ENCODE measurements at regions not wholly inside any gene's neighbourhood (a gene's known extent, or its start where the extent isn't known, plus 50 kb on each side); places are given as distances from the start of the nearest gene placed in this dataset.
"Not testable (repeated sequence)": the region's sequence is repeated elsewhere in the genome, so short reads cannot be mapped to it uniquely, and the experiment has no call there.

DNA sequence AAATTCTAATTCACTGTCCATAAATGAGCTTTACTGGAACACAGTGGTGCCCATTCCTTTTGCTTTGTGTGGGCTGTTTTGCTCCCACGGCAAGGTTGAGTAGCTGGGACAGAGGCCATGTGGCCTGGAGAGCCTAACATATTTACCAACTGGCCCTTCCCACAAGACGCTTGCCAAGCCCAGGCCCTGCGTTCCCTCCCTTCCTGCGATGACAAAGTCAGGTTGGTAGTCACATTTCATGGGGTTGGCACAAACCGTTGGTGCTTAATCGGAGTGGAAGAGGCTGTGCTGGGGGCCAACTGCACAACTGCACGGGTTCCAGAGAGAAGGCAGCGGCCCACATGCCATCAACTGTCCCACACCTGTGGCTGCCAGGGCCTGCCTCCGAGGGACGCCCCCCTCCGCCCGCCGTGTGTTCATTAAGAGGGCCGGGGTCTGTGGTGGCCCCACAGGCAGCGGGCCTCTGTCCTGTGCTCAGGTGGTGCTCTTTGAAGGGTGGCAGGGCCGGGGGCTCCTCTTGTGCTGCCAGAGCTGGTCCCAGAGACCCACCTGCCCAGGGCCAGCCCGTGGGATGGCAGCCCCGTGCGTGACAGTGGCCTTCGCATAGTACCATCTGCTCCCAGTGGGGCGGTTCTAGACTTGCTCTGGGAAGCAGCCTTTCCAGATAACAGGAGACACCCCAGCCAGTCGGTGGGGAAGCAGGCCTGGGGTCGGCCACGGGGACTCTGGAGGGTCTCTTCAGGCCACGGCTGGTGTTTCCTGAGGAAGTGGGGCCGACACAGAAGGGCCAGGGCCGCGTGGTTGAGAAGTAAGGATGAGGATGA is 81.5 kb upstream of the CLDN5 start:
- TF ChIP-seq POLR2A (IDR thresholded peaks at IDR 0.05) (no peak), EP300 (IDR thresholded peaks at IDR 0.05) (no peak)
- no peaks in the 10 kb centered on the region for H3K9me3 ChIP-seq

GRCh38 chr22:19606332-19607191 is 82.4 kb upstream of the CLDN5 start:
- H3K36me3 ChIP-seq = no peaks in the 10 kb centered on the region
- H3K27ac ChIP-seq = peak overlapping the region in 1 of 5 donors; percentile 31
- TF ChIP-seq POLR2A (IDR thresholded peaks at IDR 0.05) (no peak), POLR2AphosphoS5 (IDR thresholded peaks at IDR 0.05) (no peak), EP300 (IDR thresholded peaks at IDR 0.05) (no peak)
- TF ChIP-seq, protein P1, sequence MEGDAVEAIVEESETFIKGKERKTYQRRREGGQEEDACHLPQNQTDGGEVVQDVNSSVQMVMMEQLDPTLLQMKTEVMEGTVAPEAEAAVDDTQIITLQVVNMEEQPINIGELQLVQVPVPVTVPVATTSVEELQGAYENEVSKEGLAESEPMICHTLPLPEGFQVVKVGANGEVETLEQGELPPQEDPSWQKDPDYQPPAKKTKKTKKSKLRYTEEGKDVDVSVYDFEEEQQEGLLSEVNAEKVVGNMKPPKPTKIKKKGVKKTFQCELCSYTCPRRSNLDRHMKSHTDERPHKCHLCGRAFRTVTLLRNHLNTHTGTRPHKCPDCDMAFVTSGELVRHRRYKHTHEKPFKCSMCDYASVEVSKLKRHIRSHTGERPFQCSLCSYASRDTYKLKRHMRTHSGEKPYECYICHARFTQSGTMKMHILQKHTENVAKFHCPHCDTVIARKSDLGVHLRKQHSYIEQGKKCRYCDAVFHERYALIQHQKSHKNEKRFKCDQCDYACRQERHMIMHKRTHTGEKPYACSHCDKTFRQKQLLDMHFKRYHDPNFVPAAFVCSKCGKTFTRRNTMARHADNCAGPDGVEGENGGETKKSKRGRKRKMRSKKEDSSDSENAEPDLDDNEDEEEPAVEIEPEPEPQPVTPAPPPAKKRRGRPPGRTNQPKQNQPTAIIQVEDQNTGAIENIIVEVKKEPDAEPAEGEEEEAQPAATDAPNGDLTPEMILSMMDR (IDR thresholded peaks at IDR 0.05) = no peak
- H3K9me3 ChIP-seq = no peaks in the 10 kb centered on the region
- 82 to 86% (median 85%) methylated on average over 16 of the region's 16 CpGs for WGBS, 5 donors
- intact Hi-C loops (cut with DNase I; ENCODE audit: low total_unique reads) = no loop called here
- H3K4me3 ChIP-seq = no peak overlapping the region
- no peak for DNase-seq
- peaks cover 0 to 9% (median 3%) of the 10 kb centered on the region in 4 donors for H3K4me1 ChIP-seq
- peaks cover 0 to 57% (median 6%) of the 10 kb centered on the region in 3 donors for H3K27me3 ChIP-seq

More for the DNA sequence above, 81.5 kb upstream of the CLDN5 start:
- no peak overlapping the region for H3K4me3 ChIP-seq
- intact Hi-C loops (cut with DNase I; ENCODE audit: low total_unique reads) = no loop called here
- no peaks in the 10 kb centered on the region for H3K36me3 ChIP-seq
- 55 to 81% (median 74%) methylated on average over 15 to 28 of the region's 28 CpGs for WGBS, 5 donors
- H3K27ac ChIP-seq = no peak overlapping the region
- no peak for DNase-seq
- H3K27me3 ChIP-seq = peaks cover 0 to 52% (median 6%) of the 10 kb centered on the region in 3 donors
- H3K4me1 ChIP-seq = peaks cover 0 to 9% (median 3%) of the 10 kb centered on the region in 4 donors

- TF ChIP-seq POLR2AphosphoS5 (IDR thresholded peaks at IDR 0.05) = peak in 1 of 3 donors; percentile 61
- TF ChIP-seq POLR2A (IDR thresholded peaks at IDR 0.05) = no peak
- TF ChIP-seq EP300 (IDR thresholded peaks at IDR 0.05) = no peak
- no peaks in the 10 kb centered on the region for H3K9me3 ChIP-seq
- H3K4me3 ChIP-seq = no peak overlapping the region
- WGBS, 5 donors = 17 to 30% (median 21%) methylated on average over 22 to 25 of the region's 25 CpGs
- H3K27me3 ChIP-seq = peaks cover 0 to 61% (median 6%) of the 10 kb centered on the region in 3 donors
- DNase-seq = peak; percentile 40 to 78
- no peaks in the 10 kb centered on the region for H3K36me3 ChIP-seq
- intact Hi-C loops (cut with DNase I; ENCODE audit: low total_unique reads) = no loop called here
- H3K4me1 ChIP-seq = peaks cover 0 to 9% (median 3%) of the 10 kb centered on the region in 4 donors
- peak overlapping the region in 2 of 5 donors; percentile 31 to 43 for H3K27ac ChIP-seq
Measured at GRCh38 chr22:19607192-19608002, 83.2 kb upstream of the CLDN5 start.

GRCh38 chr22:19608003-19608690 is 83.9 kb upstream of the CLDN5 start:
- H3K27me3 ChIP-seq = peaks cover 0 to 66% (median 6%) of the 10 kb centered on the region in 3 donors
- H3K9me3 ChIP-seq = no peaks in the 10 kb centered on the region
- TF ChIP-seq EP300 (IDR thresholded peaks at IDR 0.05) (no peak), POLR2A (IDR thresholded peaks at IDR 0.05) (no peak), POLR2AphosphoS5 (IDR thresholded peaks at IDR 0.05) (no peak)
- TF ChIP-seq, protein P1 (IDR thresholded peaks at IDR 0.05) = no peak
- H3K4me1 ChIP-seq = peaks cover 0 to 9% (median 3%) of the 10 kb centered on the region in 4 donors
- no peaks in the 10 kb centered on the region for H3K36me3 ChIP-seq
- peak overlapping the region in 2 of 5 donors; percentile 31 to 43 for H3K27ac ChIP-seq
- no peak for DNase-seq
- H3K4me3 ChIP-seq = no peak overlapping the region
- intact Hi-C loops (cut with DNase I; ENCODE audit: low total_unique reads) = no loop called here
- WGBS, 5 donors = 65 to 73% (median 70%) methylated on average over 11 of the region's 11 CpGs

DNA sequence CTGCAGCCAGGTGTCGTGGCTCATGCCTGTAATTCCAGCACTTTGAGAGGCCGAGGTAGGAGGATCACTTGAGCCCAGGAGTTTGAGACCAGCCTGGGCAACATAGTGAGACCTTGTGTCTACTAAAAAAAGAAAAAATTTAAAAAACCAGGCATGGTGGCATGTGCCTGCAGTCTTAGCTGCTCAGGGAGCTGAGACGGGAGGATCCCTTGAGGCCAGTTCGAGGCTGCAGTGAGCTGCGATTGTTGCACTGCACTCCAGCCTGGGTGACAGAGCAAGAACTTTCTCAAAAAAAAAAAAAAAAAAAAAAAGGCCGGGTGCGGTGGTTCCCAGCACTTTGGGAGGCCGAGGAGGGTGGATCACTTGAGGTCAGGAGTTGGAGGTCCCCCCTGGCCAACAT is 85.5 kb upstream of the CLDN5 start:
- H3K27me3 ChIP-seq = peaks cover 0 to 78% (median 6%) of the 10 kb centered on the region in 3 donors
- H3K9me3 ChIP-seq; intact Hi-C loops (cut with DNase I; ENCODE audit: low total_unique reads); H3K27ac ChIP-seq; H3K4me3 ChIP-seq; DNase-seq; H3K4me1 ChIP-seq; H3K36me3 ChIP-seq: not testable (repeated sequence)
- 81 to 92% (median 91%) methylated on average over 7 to 8 of the region's 8 CpGs for WGBS, 5 donors
